NCI-H524 (cell line): ENCODE measurements at regions not wholly inside any gene's neighbourhood (a gene's known extent, or its start where the extent isn't known, plus 50 kb on each side); places are given as distances from the start of the nearest gene placed in this dataset.
"Not testable (repeated sequence)": the region's sequence is repeated elsewhere in the genome, so short reads cannot be mapped to it uniquely, and the experiment has no call there.

Experiments
- DNase-seq, 2 experiments: peaks; one replicate each; lab custom pipeline; 2025; lab: John Stamatoyannopoulos, UW

GRCh38 chr1:95604771-95605170, 370.8 kb downstream of the RWDD3 start:
- no peak for DNase-seq

DNA sequence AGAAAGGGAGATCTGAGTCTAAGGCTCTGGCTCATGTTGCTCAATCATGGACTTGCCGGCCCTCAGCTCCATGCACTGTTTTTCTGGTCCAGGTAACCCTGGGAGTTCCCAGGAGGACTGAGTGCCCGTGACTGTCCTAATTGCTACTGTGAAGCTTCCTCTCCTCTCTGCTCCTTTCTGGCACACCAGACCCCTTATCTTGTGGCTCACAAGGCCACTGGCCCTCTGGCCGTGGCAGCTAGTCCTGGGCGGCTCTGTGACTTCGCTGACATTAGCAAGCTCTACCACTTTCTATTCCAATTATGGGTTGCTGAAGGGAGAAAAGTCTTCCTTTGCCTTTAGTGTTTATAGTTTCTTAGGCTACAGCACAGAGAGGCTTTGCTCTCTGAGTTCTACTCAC, 380.2 kb downstream of the RWDD3 start:
- DNase-seq: no peak

- DNase-seq: peak in 1 of 2 experiments; percentile 5
Observed at GRCh38 chr1:95615421-95615820, 381.4 kb downstream of the RWDD3 start.

GRCh38 chr1:95620076-95620475, 386.1 kb downstream of the RWDD3 start:
- no peak for DNase-seq

- DNase-seq: no peak
Observed at GRCh38 chr1:95622609-95623008, 388.6 kb downstream of the RWDD3 start.

GRCh38 chr1:95625224-95625623, 391.2 kb downstream of the RWDD3 start:
- no peak for DNase-seq

DNA sequence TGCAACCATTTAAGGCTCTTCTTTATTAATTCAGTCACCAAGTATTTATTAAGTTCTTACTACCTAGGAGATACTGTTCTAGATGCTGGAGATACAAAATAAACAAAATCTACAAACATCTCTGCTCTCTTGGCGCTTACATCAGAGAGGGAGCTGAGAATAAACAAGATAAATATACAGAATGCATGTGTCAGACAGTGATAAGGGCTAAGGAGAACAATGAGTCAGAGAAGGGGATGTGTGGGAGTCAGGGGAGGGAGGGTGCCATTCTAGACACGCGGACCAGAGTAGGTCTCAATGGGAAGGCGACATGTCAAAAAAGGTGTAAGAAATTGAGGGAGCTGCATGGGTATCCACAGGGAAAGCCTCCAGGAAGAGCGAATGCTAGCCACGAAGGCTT, 393.2 kb downstream of the RWDD3 start:
- no peak for DNase-seq

GRCh38 chr1:95631695-95632094, 397.7 kb downstream of the RWDD3 start:
- no peak for DNase-seq

DNA sequence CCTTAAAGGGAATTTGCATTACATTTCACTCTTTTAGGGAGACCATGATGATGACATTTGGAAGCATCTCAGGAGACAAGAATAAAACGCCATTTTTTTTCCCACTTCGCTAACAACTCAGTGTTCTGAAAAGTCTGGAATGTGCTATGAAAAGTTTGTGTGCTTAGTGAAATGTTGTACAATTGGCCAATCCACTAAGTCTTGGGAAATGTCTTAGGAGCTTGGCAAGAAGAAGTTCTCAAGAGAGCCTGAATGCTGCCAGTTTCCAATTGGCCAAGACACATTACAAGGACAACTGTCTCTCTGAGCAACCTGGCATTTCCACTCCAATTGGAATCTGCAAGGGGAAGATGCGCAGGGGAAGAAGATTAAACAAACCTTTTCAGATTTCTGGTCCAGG, 401.8 kb downstream of the RWDD3 start:
- DNase-seq: no peak

- DNase-seq: no peak
Observed at GRCh38 chr1:95636897-95637296, 402.9 kb downstream of the RWDD3 start.

DNA sequence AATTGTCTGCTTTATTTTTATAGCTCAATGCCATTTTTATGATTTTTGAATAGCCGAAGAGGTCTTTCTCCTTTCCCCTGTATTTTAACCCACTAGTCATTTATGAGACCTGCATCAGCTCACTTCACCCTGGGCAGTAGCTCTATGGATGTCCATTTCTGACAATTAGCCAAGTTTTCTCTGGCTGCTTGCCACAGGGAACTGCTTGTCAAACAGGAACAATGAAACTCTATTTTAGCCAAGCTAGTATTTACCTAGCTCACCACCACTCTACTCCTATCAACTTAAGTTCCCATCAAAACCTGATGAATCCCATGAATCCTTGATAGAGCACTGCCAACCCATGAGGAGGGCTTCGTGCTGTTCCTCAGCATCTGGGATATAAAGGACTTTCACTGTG, 406.7 kb downstream of the RWDD3 start:
- DNase-seq: no peak

- DNase-seq: no peak
Observed at GRCh38 chr1:95641386-95641785, 407.4 kb downstream of the RWDD3 start.

GRCh38 chr1:95642035-95642434, 408.0 kb downstream of the RWDD3 start:
- no peak for DNase-seq

DNA sequence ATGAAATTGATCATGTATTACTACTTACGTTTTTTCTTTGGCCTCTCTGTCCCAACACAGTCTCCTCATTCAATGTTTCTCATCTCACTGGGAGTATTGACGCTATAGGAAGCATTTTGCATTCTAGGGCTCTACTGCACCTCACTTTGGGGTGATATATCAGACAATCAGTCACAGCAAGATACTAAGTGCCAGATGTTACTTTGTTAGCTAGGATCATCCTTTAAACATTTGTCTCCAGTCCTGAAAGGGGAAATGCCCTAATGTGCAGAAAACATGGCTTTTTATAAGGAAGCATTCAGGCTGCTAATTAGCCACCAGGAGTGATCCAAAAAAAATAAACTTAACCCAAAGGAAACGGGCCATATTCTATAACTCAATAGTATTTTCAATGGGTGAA, 409.1 kb downstream of the RWDD3 start:
- no peak for DNase-seq

DNA sequence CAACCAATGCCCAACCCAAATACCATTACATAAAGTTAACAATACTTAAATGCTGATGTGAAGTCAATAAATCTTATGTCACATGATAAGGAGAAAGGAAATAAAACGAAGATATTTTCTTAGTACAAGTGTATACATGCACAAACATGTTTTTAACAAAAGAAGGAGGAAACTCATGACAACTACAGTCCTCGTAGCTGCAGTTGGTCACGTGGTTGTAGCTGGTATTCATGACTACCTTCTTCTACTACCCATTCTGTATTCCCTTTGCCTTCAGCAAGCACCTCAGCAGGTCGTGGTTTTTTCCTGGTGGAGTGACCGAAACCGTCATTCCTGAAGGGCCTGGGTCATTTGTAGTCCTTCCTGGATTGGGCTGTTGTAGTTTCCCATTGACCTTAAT, 411.1 kb downstream of the RWDD3 start:
- not testable (repeated sequence) for DNase-seq

DNA sequence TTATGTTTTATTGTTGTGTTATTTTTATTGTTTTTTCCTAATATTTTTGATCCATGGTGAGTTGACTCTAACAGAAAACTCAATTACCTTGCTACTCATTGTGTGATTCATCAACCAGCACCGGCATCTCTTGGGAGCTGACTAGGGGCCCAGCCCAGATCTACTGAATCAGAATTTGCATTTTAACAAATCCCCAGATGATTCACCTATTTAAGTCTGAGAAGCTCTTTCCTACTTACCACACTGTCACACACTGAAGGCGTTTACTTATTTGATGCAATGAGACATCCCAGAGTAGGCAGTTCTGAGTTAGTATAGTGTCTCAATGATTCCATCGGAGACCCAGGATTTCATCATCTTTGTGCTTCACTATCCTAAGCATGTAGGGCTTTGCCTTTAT, 416.6 kb downstream of the RWDD3 start:
- no peak for DNase-seq

DNA sequence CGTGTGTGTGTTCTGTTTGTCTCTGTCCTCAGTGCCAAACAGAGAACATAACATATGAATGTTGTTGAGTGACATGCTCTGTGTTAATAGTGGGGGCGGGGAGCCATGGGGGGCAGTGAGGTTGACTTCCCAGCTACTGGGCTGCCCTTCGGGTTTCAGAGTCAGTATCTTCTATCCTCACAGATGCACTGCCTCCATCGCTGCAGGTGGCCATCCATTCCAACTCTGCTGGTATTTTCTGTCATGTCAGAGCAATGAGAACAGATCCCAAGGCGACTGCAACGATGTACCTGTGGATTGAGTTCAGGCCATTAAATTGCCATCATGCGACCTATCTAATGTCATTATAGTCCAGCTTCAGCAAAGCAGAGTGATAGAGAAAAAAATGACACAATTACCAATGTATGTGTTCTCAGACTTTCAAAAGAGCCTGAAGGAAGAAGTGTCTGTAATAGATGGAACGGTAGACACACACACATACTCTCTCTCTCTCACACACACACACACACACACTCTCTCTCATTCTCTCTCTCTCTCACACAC, 418.5 kb downstream of the RWDD3 start:
- no peak for DNase-seq

GRCh38 chr1:95653618-95654017, 419.6 kb downstream of the RWDD3 start:
- DNase-seq: peak; percentile 41 to 84

- DNase-seq: peak; percentile 72 to 93
Observed at GRCh38 chr1:95655321-95656020, 421.5 kb downstream of the RWDD3 start.

GRCh38 chr1:95657248-95657647, 423.2 kb downstream of the RWDD3 start:
- no peak for DNase-seq

GRCh38 chr1:95659166-95659565, 425.2 kb downstream of the RWDD3 start:
- no peak for DNase-seq

DNA sequence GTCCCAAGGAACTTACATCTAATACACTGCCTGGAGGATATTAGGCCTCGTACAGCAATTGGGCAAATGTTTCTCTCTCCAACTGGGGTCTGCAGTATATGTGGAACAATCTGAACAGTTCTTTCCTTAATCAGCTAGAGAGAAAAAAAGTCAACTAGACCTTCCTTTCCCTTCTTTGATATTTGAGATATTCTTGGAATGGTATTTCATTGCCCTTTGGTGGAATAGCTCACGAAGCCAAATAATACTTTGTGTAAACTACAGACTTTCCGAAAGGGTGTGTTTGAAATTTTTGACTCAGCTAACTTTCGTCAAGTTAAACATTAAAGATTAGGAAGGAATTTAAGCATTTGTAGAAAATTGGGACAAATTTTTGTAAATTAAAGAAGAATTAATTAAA, 425.6 kb downstream of the RWDD3 start:
- DNase-seq: no peak

DNA sequence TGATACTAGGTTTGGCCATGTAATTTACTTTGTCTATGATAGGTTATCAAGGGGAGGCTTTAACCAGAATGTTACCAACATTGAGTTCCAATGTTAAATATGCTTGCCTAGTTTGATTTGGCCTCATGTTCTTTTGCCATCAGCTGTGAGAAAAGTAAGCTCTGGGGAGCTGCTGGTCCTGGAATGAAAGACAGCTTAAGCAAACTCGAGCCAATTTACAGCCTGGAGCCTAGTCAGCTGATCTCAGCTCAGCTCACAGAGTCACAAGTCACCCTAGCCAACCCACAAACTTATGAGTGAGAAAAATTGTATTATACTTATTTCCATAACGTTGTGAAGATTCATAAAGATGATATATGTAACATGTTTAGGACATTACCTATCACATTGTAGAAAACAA, 426.7 kb downstream of the RWDD3 start:
- no peak for DNase-seq

GRCh38 chr1:95663530-95663929, 429.5 kb downstream of the RWDD3 start:
- not testable (repeated sequence) for DNase-seq
